NB4 (cell line): ENCODE measurements at regions not wholly inside any gene's neighbourhood (a gene's known extent, or its start where the extent isn't known, plus 50 kb on each side); places are given as distances from the start of the nearest gene placed in this dataset.
A peak's percentile ranks its signal among the peaks of the same experiment; 100 is the strongest.

Experiments
- DNase-seq: peaks from one replicate; pipeline ENCODE4 v3.0.0; 2010; ENCODE audit warnings: low read depth
- H3K4me3 ChIP-seq: one replicate; pipeline ENCODE4 v1.5.1; 2011; ENCODE audit warnings: mild to moderate bottlenecking, low read depth, low read length, moderate library complexity
- MYC ChIP-seq: IDR thresholded peaks from 2 replicates; pipeline ENCODE4 v1.6.1; 2011; ENCODE audit warnings: low read depth, low read length
- POLR2A ChIP-seq: IDR thresholded peaks from 2 replicates; pipeline ENCODE4 v1.6.1; 2011; ENCODE audit warnings: mild to moderate bottlenecking; ENCODE audit not compliant: insufficient read length; ENCODE audit errors: extremely low read depth
- TF ChIP-seq, protein P1 (sequence below): IDR thresholded peaks from 2 replicates; pipeline ENCODE4 v1.6.1; 2011; ENCODE audit warnings: low read depth, low read length
- TF ChIP-seq, protein P2 (sequence below): IDR thresholded peaks from one replicate; pipeline ENCODE4 v1.5.1; 2012; ENCODE audit warnings: low read depth, low read length

GRCh38 chr12:61891632-61892031 lies 368.6 kb upstream of the USP15 start:
- DNase-seq: no peak
- TF ChIP-seq, protein P1, sequence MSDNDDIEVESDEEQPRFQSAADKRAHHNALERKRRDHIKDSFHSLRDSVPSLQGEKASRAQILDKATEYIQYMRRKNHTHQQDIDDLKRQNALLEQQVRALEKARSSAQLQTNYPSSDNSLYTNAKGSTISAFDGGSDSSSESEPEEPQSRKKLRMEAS: no peak
- TF ChIP-seq, protein P2, sequence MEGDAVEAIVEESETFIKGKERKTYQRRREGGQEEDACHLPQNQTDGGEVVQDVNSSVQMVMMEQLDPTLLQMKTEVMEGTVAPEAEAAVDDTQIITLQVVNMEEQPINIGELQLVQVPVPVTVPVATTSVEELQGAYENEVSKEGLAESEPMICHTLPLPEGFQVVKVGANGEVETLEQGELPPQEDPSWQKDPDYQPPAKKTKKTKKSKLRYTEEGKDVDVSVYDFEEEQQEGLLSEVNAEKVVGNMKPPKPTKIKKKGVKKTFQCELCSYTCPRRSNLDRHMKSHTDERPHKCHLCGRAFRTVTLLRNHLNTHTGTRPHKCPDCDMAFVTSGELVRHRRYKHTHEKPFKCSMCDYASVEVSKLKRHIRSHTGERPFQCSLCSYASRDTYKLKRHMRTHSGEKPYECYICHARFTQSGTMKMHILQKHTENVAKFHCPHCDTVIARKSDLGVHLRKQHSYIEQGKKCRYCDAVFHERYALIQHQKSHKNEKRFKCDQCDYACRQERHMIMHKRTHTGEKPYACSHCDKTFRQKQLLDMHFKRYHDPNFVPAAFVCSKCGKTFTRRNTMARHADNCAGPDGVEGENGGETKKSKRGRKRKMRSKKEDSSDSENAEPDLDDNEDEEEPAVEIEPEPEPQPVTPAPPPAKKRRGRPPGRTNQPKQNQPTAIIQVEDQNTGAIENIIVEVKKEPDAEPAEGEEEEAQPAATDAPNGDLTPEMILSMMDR: no peak
- TF ChIP-seq POLR2A (no peak), MYC (no peak)
- H3K4me3 ChIP-seq: no peak overlapping the region

- H3K4me3 ChIP-seq: no peak overlapping the region
- DNase-seq: no peak
- TF ChIP-seq, protein P2: no peak
- TF ChIP-seq, protein P1: no peak
- TF ChIP-seq MYC (no peak), POLR2A (no peak)
Measured at GRCh38 chr12:61894168-61894567, 366.0 kb upstream of the USP15 start.

- H3K4me3 ChIP-seq: no peak overlapping the region
- TF ChIP-seq, protein P1: no peak
- TF ChIP-seq POLR2A (no peak), MYC (no peak)
- TF ChIP-seq, protein P2: no peak
- DNase-seq: no peak
Measured at GRCh38 chr12:61896436-61896835, 363.8 kb upstream of the USP15 start.

- H3K4me3 ChIP-seq: no peak overlapping the region
- DNase-seq: no peak
- TF ChIP-seq MYC (no peak), POLR2A (no peak)
- TF ChIP-seq, protein P1: no peak
- TF ChIP-seq, protein P2: no peak
Measured at GRCh38 chr12:61902403-61902802, 357.8 kb upstream of the USP15 start.

GRCh38 chr12:61911113-61911512 lies 349.1 kb upstream of the USP15 start:
- no peak overlapping the region for H3K4me3 ChIP-seq
- DNase-seq: no peak
- no peak for TF ChIP-seq MYC
- TF ChIP-seq POLR2A: no peak
- TF ChIP-seq, protein P1: no peak
- TF ChIP-seq, protein P2: no peak

GRCh38 chr12:61915420-61915819 lies 344.8 kb upstream of the USP15 start:
- TF ChIP-seq POLR2A (no peak), MYC (no peak)
- TF ChIP-seq, protein P1: no peak
- TF ChIP-seq, protein P2: no peak
- no peak overlapping the region for H3K4me3 ChIP-seq
- DNase-seq: peak; percentile 2
